ENCODE measurements at regions not wholly inside any gene's neighbourhood (a gene's known extent, or its start where the extent isn't known, plus 50 kb on each side); places are given as distances from the start of the nearest gene placed in this dataset.

DNA sequence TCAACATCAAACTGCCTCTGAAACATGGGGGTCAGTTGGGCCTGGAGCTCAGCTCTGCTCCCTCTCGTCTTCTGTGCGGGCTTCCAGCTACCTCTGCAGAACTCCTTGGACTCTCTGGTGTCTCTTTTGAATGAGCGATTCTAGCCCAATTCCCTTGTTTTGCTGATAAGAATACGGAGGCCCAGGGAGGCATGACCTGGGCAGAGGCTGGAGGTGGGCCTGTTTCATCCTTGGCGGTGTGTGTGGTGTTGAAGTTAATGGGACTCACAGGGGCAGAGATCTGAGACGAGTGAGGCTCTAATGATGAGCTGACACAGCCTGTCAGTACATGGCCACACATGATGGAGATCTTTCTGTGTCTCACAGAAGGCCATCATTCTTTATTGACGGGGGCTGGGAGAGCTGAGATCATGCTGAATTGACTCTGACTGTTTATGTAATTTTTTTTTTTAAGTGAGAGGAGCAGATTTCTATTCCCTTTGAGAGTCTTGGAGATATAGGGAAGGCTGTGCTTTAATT lies 134.5 kb downstream of the URB2 start:
- DNase-seq (ENCODE audit: low read depth) = no peak

DNA sequence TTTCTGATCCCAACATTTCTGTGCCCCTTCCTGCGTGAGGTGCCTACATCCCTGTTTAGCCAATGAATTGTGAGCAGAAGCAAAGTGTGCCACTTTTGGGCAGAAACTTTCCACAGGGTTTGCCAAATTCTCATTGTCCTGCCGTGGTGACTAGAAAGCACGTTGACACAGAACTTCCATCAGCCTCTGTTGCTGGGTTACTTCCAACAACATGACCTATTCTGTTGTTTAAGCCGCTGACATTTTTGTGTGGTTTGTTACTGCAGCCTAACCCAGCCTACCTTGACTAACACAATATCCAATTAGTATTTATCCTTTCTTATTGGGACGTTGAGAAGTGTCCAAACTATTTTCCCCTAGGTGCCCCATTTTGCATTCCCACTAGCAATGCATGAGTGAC lies 136.8 kb downstream of the URB2 start:
- DNase-seq (ENCODE audit: low read depth) = no peak

GRCh38 chr1:229768232-229768631 lies 142.2 kb downstream of the URB2 start:
- no peak for DNase-seq (ENCODE audit: low read depth)

DNA sequence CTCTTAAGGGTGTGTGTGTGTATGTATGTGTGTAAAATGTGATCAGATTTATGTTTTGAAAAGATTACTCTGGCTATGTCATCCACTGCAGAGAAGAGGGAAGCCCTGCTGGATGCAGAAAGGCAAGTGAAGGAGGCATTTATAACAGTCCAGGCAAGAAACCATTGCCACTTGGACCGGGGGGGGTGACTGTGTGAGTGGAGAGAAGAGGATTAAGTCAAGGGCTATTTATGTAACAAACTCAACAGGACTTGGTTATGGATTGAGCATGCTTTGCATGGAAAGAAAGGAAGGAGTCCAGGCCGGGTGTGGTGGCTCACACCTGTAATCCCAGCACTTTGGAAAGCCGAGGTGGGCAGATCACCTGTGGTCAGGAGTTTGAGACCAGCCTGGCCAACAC lies 143.0 kb downstream of the URB2 start:
- no peak for DNase-seq (ENCODE audit: low read depth)

- no peak for DNase-seq (ENCODE audit: low read depth)
Measured at GRCh38 chr1:229769809-229770208, 143.8 kb downstream of the URB2 start.

DNA sequence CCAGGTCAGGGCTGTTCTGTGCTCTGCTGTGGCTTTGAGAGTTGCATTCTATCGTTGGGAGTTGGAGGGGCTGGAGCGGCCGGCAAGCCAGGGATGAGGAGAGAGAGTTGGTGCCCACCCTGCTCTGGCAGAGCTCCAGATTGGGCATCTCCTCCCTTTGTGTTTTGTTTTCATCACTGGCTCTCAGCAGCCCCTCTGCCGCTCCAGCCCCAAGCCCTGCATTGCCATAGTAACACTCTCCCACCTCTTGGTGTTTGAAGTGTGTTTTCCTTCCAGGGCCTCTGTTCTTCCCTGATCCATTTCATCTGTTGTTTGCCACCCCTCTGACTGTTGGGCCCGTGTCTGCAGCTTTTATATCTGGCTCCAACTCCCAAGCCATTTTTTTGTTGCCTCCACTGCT lies 152.7 kb downstream of the URB2 start:
- no peak for DNase-seq (ENCODE audit: low read depth)

- no peak for DNase-seq (ENCODE audit: low read depth)
Measured at GRCh38 chr1:229781453-229781852, 155.4 kb downstream of the URB2 start.

- no peak for DNase-seq (ENCODE audit: low read depth)
Measured at GRCh38 chr1:229782469-229782868, 156.4 kb downstream of the URB2 start.

- no peak for DNase-seq (ENCODE audit: low read depth)
Measured at GRCh38 chr1:229784834-229785233, 158.8 kb downstream of the URB2 start.

- peak; percentile 6 for DNase-seq (ENCODE audit: low read depth)
Measured at GRCh38 chr1:229786974-229787610, 161.0 kb downstream of the URB2 start.

DNA sequence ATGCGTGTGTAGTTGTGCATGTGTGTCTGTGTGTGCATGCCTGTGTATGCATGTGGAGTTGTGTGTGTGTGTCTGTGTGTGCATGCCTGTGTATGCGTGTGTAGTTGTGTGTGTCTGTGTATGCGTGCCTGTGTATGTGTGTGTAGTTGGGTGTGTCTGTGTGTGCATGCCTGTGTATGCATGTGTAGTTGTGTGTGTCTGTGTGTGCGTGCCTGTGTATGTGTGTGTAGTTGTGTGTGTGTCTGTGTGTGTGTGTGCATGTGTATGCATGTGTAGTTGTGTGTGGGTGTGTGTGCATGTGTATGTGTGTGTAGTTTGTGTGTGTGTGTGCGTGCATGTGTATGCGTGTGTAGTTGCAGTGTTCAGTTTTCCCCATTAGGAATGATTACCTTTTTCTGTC lies 162.0 kb downstream of the URB2 start:
- no peak for DNase-seq (ENCODE audit: low read depth)

DNA sequence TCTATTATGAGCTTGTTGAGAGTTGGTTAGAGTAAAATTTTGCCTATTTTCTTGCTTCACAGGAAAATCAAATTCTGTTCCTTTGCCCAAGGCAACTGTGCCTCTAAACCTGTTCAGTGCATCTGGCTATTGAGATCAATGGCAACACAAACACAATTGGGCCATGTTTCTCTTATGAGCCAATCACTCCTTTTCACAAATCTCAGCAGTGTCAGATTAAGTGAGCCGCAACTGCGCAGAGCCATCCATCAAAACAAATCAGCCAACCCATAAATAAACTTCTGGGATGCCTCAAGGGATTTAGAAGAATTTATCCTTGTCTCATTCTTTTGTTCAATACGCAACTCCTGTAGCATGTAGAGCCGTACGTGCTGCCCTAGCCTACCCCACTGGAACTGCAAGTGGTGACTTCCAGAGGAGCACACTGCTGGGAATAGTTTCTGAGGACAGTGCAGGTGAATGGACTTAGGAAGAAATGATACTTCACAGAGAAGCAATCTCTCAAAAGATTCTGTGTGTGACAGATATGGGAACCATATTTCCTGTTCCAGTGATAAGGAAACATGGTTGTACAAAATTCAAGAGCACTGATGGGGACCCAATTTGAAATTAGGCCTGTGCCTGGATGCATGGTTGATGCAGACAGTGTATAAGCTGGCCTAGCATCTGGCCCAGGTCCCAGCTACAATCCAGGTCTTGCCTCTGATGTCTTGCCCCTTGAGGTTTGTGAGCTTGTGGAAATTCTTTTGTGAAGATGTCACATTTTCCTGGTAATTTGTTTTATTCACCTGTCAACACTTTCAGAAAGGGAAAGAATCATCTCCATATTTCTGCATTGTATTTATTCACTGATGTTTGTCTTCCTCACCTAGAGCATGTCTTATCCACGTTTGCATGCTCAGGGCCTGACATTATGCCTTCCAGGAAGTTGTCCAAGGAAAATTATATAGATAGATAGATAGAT lies 166.2 kb downstream of the URB2 start:
- no peak for DNase-seq (ENCODE audit: low read depth)

DNA sequence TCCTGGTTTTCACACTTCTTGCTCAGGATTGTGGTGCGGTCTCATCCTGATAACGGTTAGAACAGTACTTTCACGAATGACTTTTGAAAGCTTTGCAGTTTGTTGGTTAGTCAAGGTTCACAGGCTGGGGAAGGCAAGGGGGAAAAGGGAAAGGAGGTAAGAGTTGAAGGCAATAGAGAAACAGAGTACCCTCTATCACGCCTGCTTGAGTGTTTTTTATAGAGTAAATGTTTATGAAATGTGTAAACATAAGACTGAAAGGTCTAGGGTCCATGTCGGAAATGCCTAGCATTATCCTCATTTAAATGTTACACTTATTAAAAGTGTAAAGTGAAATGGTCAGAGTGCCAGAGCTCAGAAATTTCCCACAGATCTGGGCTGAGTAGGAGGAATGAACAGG lies 167.4 kb downstream of the URB2 start:
- no peak for DNase-seq (ENCODE audit: low read depth)

DNA sequence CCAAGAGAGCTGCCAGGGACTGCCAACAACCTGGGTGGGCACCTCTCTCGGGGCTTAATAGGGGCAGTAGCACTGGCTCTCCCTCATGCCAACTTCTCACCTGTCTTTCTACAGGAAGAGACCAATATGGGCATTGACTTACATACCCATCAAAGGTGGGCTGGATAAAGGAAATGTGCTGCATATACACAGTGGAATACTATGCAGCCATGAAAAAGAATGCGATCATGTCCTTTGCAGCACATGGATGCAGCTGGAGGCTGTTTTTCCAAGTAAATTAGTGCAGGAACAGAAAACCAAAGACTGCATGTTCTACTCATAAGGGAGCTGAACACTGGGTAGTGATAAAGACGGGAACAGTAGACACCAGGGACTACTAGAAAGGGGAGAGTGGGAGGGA lies 172.5 kb downstream of the URB2 start:
- no peak for DNase-seq (ENCODE audit: low read depth)

GRCh38 chr1:229803626-229804217 lies 177.7 kb downstream of the URB2 start:
- no peak for DNase-seq (ENCODE audit: low read depth)

DNA sequence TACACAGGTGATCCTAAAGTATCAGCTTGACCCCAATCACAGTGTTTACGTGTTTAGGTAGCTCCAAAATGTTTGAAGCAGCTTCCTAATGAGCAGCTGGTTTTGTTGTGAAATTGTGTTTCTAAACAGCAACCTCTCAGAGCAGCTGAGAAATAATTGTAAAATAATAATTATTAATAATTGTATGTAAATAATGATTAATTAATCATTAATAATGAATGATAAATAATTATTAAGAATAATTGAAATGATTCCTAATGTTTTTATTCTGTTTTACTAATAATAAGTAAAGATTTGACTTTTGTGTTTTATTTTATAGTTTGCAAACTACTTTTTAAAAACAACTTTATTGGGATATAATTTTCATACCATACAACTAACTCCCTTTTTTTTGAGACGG lies 182.2 kb downstream of the URB2 start:
- no peak for DNase-seq (ENCODE audit: low read depth)

GRCh38 chr1:229810140-229810539 lies 184.1 kb downstream of the URB2 start:
- DNase-seq (ENCODE audit: low read depth) = no peak

GRCh38 chr1:229810961-229811360 lies 184.9 kb downstream of the URB2 start:
- DNase-seq (ENCODE audit: low read depth) = no peak

- no peak for DNase-seq (ENCODE audit: low read depth)
Measured at GRCh38 chr1:229812148-229812547, 186.1 kb downstream of the URB2 start.

DNA sequence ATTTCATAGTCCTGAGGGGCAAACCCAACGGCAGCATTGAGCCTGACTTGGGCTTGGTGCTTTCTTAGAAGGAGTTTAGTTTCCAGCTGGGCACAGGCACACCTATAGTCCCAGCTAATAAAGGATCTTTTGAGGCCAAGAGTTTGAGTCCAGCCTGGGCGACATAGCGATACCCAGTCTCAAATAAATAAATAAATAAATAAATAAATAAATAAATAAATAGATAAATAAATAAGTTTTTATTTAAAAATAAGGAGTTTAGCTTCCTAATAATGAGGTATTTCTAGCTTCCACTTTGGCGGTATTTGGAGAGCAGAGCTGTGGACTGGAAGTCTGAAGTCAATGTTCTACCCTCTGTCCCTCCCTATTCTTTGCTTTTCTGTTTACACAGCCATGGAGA lies 186.6 kb downstream of the URB2 start:
- no peak for DNase-seq (ENCODE audit: low read depth)

DNA sequence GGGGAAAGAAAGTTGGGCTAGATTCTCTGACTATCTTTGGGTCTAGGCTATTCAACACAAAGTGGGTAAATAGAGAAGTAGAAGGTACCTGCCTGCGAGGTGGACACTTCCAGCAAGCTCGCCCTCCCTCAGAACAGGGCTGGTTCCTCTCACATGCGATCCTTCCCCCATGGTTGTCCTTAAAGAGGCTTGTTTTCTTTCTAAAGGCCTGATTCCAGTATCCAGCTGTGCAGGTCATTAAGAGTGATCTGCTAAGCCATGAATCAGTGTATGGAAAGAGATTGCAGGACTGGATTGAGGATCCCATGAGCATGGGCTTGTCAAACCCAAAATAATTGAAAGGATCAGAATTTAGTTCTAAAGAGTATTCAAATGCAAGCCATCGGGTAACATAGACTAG lies 189.0 kb downstream of the URB2 start:
- DNase-seq (ENCODE audit: low read depth) = no peak

- DNase-seq (ENCODE audit: low read depth) = no peak
Measured at GRCh38 chr1:229815961-229816360, 189.9 kb downstream of the URB2 start.

GRCh38 chr1:229817936-229818335 lies 191.9 kb downstream of the URB2 start:
- no peak for DNase-seq (ENCODE audit: low read depth)

Measured in RPMI7951 (cell line).